Activated CD4-positive, CD25-positive, alpha-beta regulatory T cell (primary cell): ENCODE measurements at regions not wholly inside any gene's neighbourhood (a gene's known extent, or its start where the extent isn't known, plus 50 kb on each side); places are given as distances from the start of the nearest gene placed in this dataset.

Experiments used
- DNase-seq, 4 experiments: peaks; one replicate each; lab custom pipeline; 2025; lab: John Stamatoyannopoulos, UW

GRCh38 chr4:123497340-123497739 lies 100.7 kb downstream of the SPRY1 start:
- DNase-seq: no peak

GRCh38 chr4:123501733-123502132 lies 105.1 kb downstream of the SPRY1 start:
- DNase-seq: no peak

DNA sequence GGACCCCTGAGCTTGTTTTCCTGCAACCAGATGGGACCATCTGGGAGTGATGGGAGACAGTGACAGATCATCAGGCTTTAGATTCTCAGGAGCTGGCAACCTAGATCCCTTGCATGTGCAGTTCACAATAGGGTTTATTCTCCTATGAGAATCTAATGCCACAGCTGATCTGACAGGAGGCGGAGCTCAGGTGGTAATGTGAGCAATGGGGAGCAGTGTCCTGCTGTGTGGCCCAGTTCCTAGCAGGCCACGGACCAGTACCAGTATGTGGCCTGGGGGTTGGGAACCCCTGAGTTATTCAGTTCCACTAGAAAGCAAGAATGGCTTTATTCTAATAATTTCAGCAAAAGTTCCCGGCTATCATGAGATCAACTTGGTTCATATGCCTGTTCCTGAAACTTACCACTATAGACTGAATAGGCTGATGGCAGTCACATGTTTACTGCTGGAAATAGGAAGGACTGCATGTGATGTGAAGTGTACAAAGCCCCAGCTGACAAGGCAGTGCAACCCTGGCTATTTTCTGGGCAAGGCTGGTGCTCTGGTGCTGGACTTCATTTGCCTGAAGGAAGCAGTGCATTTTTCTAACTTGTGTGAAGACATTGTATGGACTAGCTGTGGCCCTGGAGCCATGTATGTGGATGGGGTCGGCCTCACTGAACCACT lies 107.2 kb downstream of the SPRY1 start:
- DNase-seq: no peak

- DNase-seq: no peak
Measured at GRCh38 chr4:123505095-123506010, 108.8 kb downstream of the SPRY1 start.

GRCh38 chr4:123506011-123506695 lies 109.6 kb downstream of the SPRY1 start:
- no peak for DNase-seq

GRCh38 chr4:123507376-123507775 lies 110.8 kb downstream of the SPRY1 start:
- no peak for DNase-seq

- no peak for DNase-seq
Measured at GRCh38 chr4:123510221-123510620, 113.6 kb downstream of the SPRY1 start.

DNA sequence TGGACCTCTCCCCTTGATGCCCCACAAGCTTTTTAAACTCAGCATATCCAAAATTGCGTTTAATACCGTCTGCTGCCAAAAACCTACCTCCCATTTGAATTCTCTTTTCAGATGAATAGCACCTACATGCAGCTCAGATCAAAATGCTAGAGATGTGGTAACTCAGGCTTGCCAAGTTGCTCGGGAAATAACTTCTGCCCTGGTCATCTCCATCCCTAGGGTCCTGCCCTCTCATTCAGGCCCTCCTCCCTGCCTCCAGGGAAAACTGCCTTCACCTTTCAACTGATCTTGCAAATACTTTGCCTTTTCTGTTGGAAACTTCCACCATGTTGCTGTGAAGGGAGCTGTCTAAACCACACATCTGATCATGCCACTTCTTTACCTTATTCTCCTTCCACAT lies 114.1 kb downstream of the SPRY1 start:
- DNase-seq: no peak

- DNase-seq: no peak
Measured at GRCh38 chr4:123516576-123516975, 120.0 kb downstream of the SPRY1 start.

- DNase-seq: no peak
Measured at GRCh38 chr4:123517176-123517575, 120.6 kb downstream of the SPRY1 start.

GRCh38 chr4:123517971-123518370 lies 121.4 kb downstream of the SPRY1 start:
- DNase-seq: no peak

- DNase-seq: no peak
Measured at GRCh38 chr4:123520325-123520724, 123.7 kb downstream of the SPRY1 start.

- no peak for DNase-seq
Measured at GRCh38 chr4:123522081-123522480, 125.5 kb downstream of the SPRY1 start.

GRCh38 chr4:123522646-123523045 lies 126.1 kb downstream of the SPRY1 start:
- DNase-seq: no peak

- DNase-seq: no peak
Measured at GRCh38 chr4:123524958-123525628, 128.5 kb downstream of the SPRY1 start.

GRCh38 chr4:123526511-123526910 lies 129.9 kb downstream of the SPRY1 start:
- no peak for DNase-seq

GRCh38 chr4:123528501-123529277 lies 132.1 kb downstream of the SPRY1 start:
- DNase-seq: no peak

DNA sequence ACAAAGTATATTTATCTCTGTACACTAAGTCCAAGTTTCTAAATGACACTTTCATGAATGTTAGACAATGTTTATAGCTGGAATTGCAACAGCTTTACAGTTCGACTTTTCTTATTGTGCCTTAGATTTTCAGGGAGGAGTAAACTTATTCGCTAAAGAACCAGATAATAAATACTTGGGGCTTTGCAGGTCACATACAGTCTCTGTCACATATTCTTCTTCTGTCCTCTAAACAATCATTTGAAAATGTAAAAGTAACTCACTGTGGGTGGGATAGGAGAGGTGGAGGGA lies 132.6 kb downstream of the SPRY1 start:
- DNase-seq: no peak

DNA sequence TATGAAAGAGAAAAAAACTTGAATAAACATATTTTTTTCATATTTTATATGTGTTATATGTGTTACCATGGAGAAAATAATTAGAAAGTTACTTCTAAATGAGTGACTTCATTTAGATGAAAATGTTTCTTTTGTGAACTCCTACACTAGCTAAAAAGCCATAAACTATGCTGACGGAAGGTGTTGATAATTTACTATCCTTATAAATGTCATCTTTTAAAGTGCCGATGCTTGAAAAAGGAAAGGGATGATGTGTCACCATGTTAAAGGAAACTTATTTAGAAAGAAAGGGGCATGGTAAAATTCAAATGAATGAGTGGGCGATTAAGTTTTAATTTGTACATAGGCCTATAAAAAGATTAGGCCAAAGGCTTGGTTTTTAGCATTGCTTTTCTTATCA lies 133.8 kb downstream of the SPRY1 start:
- no peak for DNase-seq

- DNase-seq: no peak
Measured at GRCh38 chr4:123535037-123535748, 138.6 kb downstream of the SPRY1 start.

GRCh38 chr4:123536225-123536624 lies 139.6 kb downstream of the SPRY1 start:
- no peak for DNase-seq
